AG09319 (cell line): ENCODE measurements at regions not wholly inside any gene's neighbourhood (a gene's known extent, or its start where the extent isn't known, plus 50 kb on each side); places are given as distances from the start of the nearest gene placed in this dataset.
"Not testable (repeated sequence)": the region's sequence is repeated elsewhere in the genome, so short reads cannot be mapped to it uniquely, and the experiment has no call there.

ENCODE experiments used
- DNase-seq: peaks from one replicate; pipeline ENCODE4 v3.0.0-alpha.2; 2010; ENCODE audit warnings: low read depth; ENCODE audit errors: extremely low read depth
- CTCF ChIP-seq: IDR thresholded peaks from 2 replicates; pipeline ENCODE4 v1.5.1; 2011; ENCODE audit warnings: low read depth, mild to moderate bottlenecking, inconsistent platforms, low read length, moderate library complexity

- DNase-seq = no peak
- no peak for TF ChIP-seq CTCF
Measured at GRCh38 chr3:80612366-80612765, 844.6 kb upstream of the ROBO1 start.

GRCh38 chr3:80608072-80608471 lies 840.3 kb upstream of the ROBO1 start:
- not testable (repeated sequence) for DNase-seq

- DNase-seq = no peak
- no peak for TF ChIP-seq CTCF
Measured at GRCh38 chr3:80606073-80606472, 838.3 kb upstream of the ROBO1 start.

- no peak for TF ChIP-seq CTCF
- DNase-seq = no peak
Measured at GRCh38 chr3:80601479-80601878, 833.7 kb upstream of the ROBO1 start.

GRCh38 chr3:80592792-80593191 lies 825.0 kb upstream of the ROBO1 start:
- TF ChIP-seq CTCF = no peak
- no peak for DNase-seq

GRCh38 chr3:80586338-80586737 lies 818.5 kb upstream of the ROBO1 start:
- no peak for DNase-seq
- no peak for TF ChIP-seq CTCF

- TF ChIP-seq CTCF = no peak
- DNase-seq = no peak
Measured at GRCh38 chr3:80580146-80580545, 812.3 kb upstream of the ROBO1 start.

GRCh38 chr3:80564391-80564790 lies 796.6 kb upstream of the ROBO1 start:
- DNase-seq = no peak
- no peak for TF ChIP-seq CTCF
